H1 (cell line): ENCODE measurements at regions not wholly inside any gene's neighbourhood (a gene's known extent, or its start where the extent isn't known, plus 50 kb on each side); places are given as distances from the start of the nearest gene placed in this dataset.
A peak's percentile ranks its signal among the peaks of the same experiment; 100 is the strongest.

Experiments
- CTCF ChIA-PET: fragments of 300-600 bp; sonication (Branson Sonifier 250); formaldehyde crosslinking; loops from one replicate; lab custom pipeline; 2021; ENCODE audit not compliant: partially characterized antibody; lab: Charles Lee
- POLR2A ChIA-PET: fragments of 300-600 bp; sonication (Branson Sonifier 250); formaldehyde crosslinking; loops from one replicate; lab custom pipeline; 2021; ENCODE audit warnings: inconsistent platforms; ENCODE audit not compliant: partially characterized antibody; lab: Charles Lee
- DNase-seq, 2 experiments: peaks; one replicate each; pipeline versions ENCODE4 v3.0.0 to v3.0.0-alpha.2; 2010 to 2022; ENCODE audit warnings: low spot score in 2 of 2, low read depth in 1 of 2, mixed read lengths in 1 of 2
- FAIRE-seq: peaks from 2 replicates; lab custom pipeline; 2011; peaks lifted over from hg19 to GRCh38; lab: Jason Lieb, UNC
- H2AFZ ChIP-seq: 2 replicates; pipeline ENCODE4 v1.8.1; 2012; ENCODE audit warnings: low read length, inconsistent platforms
- H2AK5ac ChIP-seq: 2 replicates; pipeline ENCODE4 v1.6.1; 2013; ENCODE audit warnings: low read depth, low read length
- H2BK120ac ChIP-seq: replicated peaks from 2 replicates; pipeline ENCODE3; 2013; ENCODE audit warnings: low read depth, low read length, inconsistent platforms
- H2BK12ac ChIP-seq: 2 replicates; pipeline ENCODE4 v1.6.1; 2013; ENCODE audit warnings: low read depth, low read length
- H2BK15ac ChIP-seq: 2 replicates; pipeline ENCODE4 v1.6.1; 2013; ENCODE audit warnings: low read length
- H2BK20ac ChIP-seq: 2 replicates; pipeline ENCODE4 v1.6.1; 2013; ENCODE audit warnings: low read length
- H2BK5ac ChIP-seq: 2 replicates; pipeline ENCODE4 v1.6.1; 2013; ENCODE audit warnings: low read depth, low read length
- H3K14ac ChIP-seq: 2 replicates; pipeline ENCODE4 v1.6.1; 2013; ENCODE audit warnings: inconsistent platforms; ENCODE audit not compliant: insufficient read length
- H3K18ac ChIP-seq: 2 replicates; pipeline ENCODE4 v1.6.1; 2013; ENCODE audit warnings: low read length; ENCODE audit errors: extremely low read depth
- H3K23ac ChIP-seq: 2 replicates; pipeline ENCODE4 v1.6.1; 2013; ENCODE audit warnings: inconsistent platforms; ENCODE audit not compliant: insufficient read length
- H3K23me2 ChIP-seq: 2 replicates; pipeline ENCODE4 v1.6.1; 2013; ENCODE audit warnings: low read depth, low read length
- H3K27ac ChIP-seq: 2 replicates; pipeline ENCODE4 v1.6.1; 2011; ENCODE audit warnings: low read depth, low read length, inconsistent platforms
- H3K27me3 ChIP-seq, 4 experiments: replicated peaks in 1 of 4; 1 replicate in 1 of 4; 2 replicates in 3 of 4; pipeline versions ENCODE4 v1.6.1 to v1.8.1; 2011 to 2013; ENCODE audit warnings: low read length in 3 of 4, mild to moderate bottlenecking in 3 of 4, inconsistent platforms in 2 of 4, mixed read lengths in 2 of 4, moderate library complexity in 1 of 4; ENCODE audit not compliant: control insufficient read depth in 3 of 4, insufficient read depth in 3 of 4; ENCODE audit errors: extremely low read depth in 1 of 4
- H3K36me3 ChIP-seq, 4 experiments: 2 replicates each; pipeline versions ENCODE4 v1.6.1 to v1.8.1; 2011 to 2013; ENCODE audit warnings: mild to moderate bottlenecking in 4 of 4, low read length in 3 of 4, moderate library complexity in 2 of 4, control low read depth in 1 of 4, inconsistent platforms in 1 of 4; ENCODE audit not compliant: insufficient read depth in 4 of 4, control insufficient read depth in 2 of 4
- H3K4ac ChIP-seq: replicated peaks from 2 replicates; pipeline ENCODE3; 2013; ENCODE audit warnings: low read length, low read depth, mixed read lengths, inconsistent platforms; ENCODE audit not compliant: insufficient read length
- H3K4me1 ChIP-seq, 4 experiments: replicated peaks in 1 of 4; 1 replicate in 1 of 4; 2 replicates in 3 of 4; pipeline versions ENCODE4 v1.6.1 to v1.8.1; 2011 to 2013; ENCODE audit warnings: low read length in 3 of 4, inconsistent platforms in 2 of 4, mixed read lengths in 1 of 4; ENCODE audit not compliant: insufficient read depth in 4 of 4, control insufficient read depth in 3 of 4
- H3K4me2 ChIP-seq, 2 experiments: 2 replicates each; pipeline versions ENCODE4 v1.6.1 to v1.8.1; 2011 to 2013; ENCODE audit warnings: low read depth in 2 of 2, low read length in 2 of 2, control low read depth in 1 of 2, inconsistent platforms in 1 of 2, mild to moderate bottlenecking in 1 of 2; ENCODE audit not compliant: insufficient read depth in 1 of 2
- H3K4me3 ChIP-seq, 4 experiments: fragments of 200-600, 300-600 bp in 1 of 4; sonication (generic), shearing (Covaris generic), sonication (Bioruptor Twin) in 1 of 4; 2 replicates each; pipeline versions ENCODE4 v1.5.1 to v1.8.1; 2011 to 2016; ENCODE audit warnings: low read length in 4 of 4, low read depth in 3 of 4, control low read depth in 2 of 4, inconsistent platforms in 2 of 4, mild to moderate bottlenecking in 2 of 4, mixed read lengths in 1 of 4, moderate library complexity in 1 of 4; ENCODE audit not compliant: insufficient read depth in 2 of 4; ENCODE audit errors: extremely low read depth in 1 of 4
- H3K56ac ChIP-seq: replicated peaks from 2 replicates; pipeline ENCODE3; 2013; ENCODE audit warnings: low read depth, mild to moderate bottlenecking, mixed read lengths, low read length, inconsistent platforms; ENCODE audit not compliant: insufficient read length
- H3K79me1 ChIP-seq: 2 replicates; pipeline ENCODE4 v1.6.1; 2013; ENCODE audit warnings: low read depth, low read length, control low read depth
- H3K79me2 ChIP-seq, 2 experiments: 2 replicates each; pipeline versions ENCODE4 v1.6.1 to v1.8.1; 2012 to 2013; ENCODE audit warnings: low read length in 2 of 2, mild to moderate bottlenecking in 2 of 2, inconsistent platforms in 1 of 2; ENCODE audit not compliant: insufficient read depth in 2 of 2, control insufficient read depth in 1 of 2
- H3K9ac ChIP-seq, 4 experiments: replicated peaks in 1 of 4; 1 replicate in 1 of 4; 2 replicates in 3 of 4; pipeline versions ENCODE4 v1.6.1 to v1.8.1; 2011 to 2013; ENCODE audit warnings: low read depth in 3 of 4, low read length in 3 of 4, control low read depth in 2 of 4, mild to moderate bottlenecking in 2 of 4, moderate library complexity in 2 of 4, inconsistent platforms in 1 of 4; ENCODE audit errors: extremely low read depth in 1 of 4
- H3K9me3 ChIP-seq, 2 experiments: 2 replicates each; pipeline versions ENCODE4 v1.6.1 to v1.8.1; 2012 to 2013; ENCODE audit warnings: mild to moderate bottlenecking in 2 of 2, moderate library complexity in 2 of 2, control low read depth in 1 of 2, inconsistent platforms in 1 of 2, low read depth in 1 of 2, low read length in 1 of 2, mixed read lengths in 1 of 2; ENCODE audit not compliant: insufficient read depth in 2 of 2
- H4K20me1 ChIP-seq, 2 experiments: replicated peaks in 1 of 2; 2 replicates each; pipeline versions ENCODE3 to v1.8.1; 2011 to 2013; ENCODE audit warnings: inconsistent platforms in 2 of 2, low read length in 2 of 2, mild to moderate bottlenecking in 1 of 2; ENCODE audit not compliant: insufficient read depth in 2 of 2, control insufficient read depth in 1 of 2
- H4K5ac ChIP-seq: 2 replicates; pipeline ENCODE4 v1.6.1; 2013; ENCODE audit warnings: low read length, low read depth, mixed read lengths, inconsistent platforms; ENCODE audit not compliant: insufficient read length
- H4K8ac ChIP-seq: 2 replicates; pipeline ENCODE4 v1.8.0; 2013; ENCODE audit warnings: mild to moderate bottlenecking, moderate library complexity, low read length, inconsistent platforms; ENCODE audit not compliant: insufficient read depth; ENCODE audit errors: extremely low read depth
- H4K91ac ChIP-seq: replicated peaks from 2 replicates; pipeline ENCODE3; 2013; ENCODE audit warnings: low read length, mixed read lengths, inconsistent platforms; ENCODE audit not compliant: insufficient read length
- POU5F1 ChIP-seq: IDR thresholded peaks from 2 replicates; pipeline ENCODE4 v1.6.1; 2011; ENCODE audit warnings: low read depth, mild to moderate bottlenecking, low read length, moderate library complexity
- SAP30 ChIP-seq: fragments of 300-600 bp; sonication (generic); IDR thresholded peaks from 2 replicates; pipeline ENCODE4 v1.7.1; 2012; ENCODE audit warnings: low read length, moderate library complexity, mild to moderate bottlenecking, inconsistent platforms; ENCODE audit not compliant: insufficient read depth, insufficient replicate concordance
- WGBS, 2 experiments: shearing (Covaris generic) in 1 of 2; methylation state at CpG; one replicate each; pipeline versions ENCODE4 v1.1.6 to v1.1.7; 2013 to 2015; ENCODE audit warnings: low lambda C conversion rate in 2 of 2, mixed read lengths in 2 of 2, inconsistent platforms in 1 of 2, low coverage in 1 of 2, missing lambda C conversion rate in 1 of 2; ENCODE audit not compliant: insufficient replicate concordance in 2 of 2, insufficient coverage in 1 of 2, insufficient read length in 1 of 2; ENCODE audit errors: extremely low coverage in 1 of 2, missing lambda C conversion rate in 1 of 2; 5-methylcytosine and 5-hydroxymethylcytosine counted together

GRCh38 chr2:234291765-234292204 lies 205.1 kb downstream of the ARL4C start:
- no peak overlapping the region for H3K4me2 ChIP-seq
- H2BK12ac ChIP-seq: no peak overlapping the region; the same call in 1 of the 2 replicates
- POLR2A ChIA-PET: no interaction called here
- 89% methylated on average over 5 of the region's 5 CpGs; no CpG with 5 or more reads in 1 of the 2 experiments for WGBS, 2 experiments
- H2BK15ac ChIP-seq: no peak overlapping the region
- no peak for TF ChIP-seq POU5F1
- TF ChIP-seq SAP30: no peak
- no peak overlapping the region for H4K5ac ChIP-seq
- no peak overlapping the region for H3K4ac ChIP-seq
- no peak overlapping the region for H4K91ac ChIP-seq
- H2AFZ ChIP-seq: no peak overlapping the region
- H3K36me3 ChIP-seq: no peaks in the 10 kb centered on the region
- no peaks in the 10 kb centered on the region for H3K79me2 ChIP-seq
- H2BK5ac ChIP-seq: no peak overlapping the region
- H3K4me3 ChIP-seq: no peak overlapping the region
- no peaks in the 10 kb centered on the region for H3K79me1 ChIP-seq
- no peaks in the 10 kb centered on the region for H3K27me3 ChIP-seq
- H3K4me1 ChIP-seq: peaks cover 0 to 2% (median 1%) of the 10 kb centered on the region in 4 experiments; a peak in 4 of 7 replicates
- CTCF ChIA-PET: interaction anchor here (0.7 to 1.4 kb wide), 7 partner anchors 22 to 226 kb away, joined by 3 to 4 read pairs (median 3); no protein-coding TSS in a partner anchor
- no peak overlapping the region for H3K9ac ChIP-seq
- H2BK20ac ChIP-seq: no peak overlapping the region
- no peak for DNase-seq
- no peak overlapping the region for H3K23ac ChIP-seq
- no peak overlapping the region for H3K14ac ChIP-seq
- H3K18ac ChIP-seq: no peak overlapping the region
- H2BK120ac ChIP-seq: no peak overlapping the region
- H4K8ac ChIP-seq: no peak overlapping the region
- FAIRE-seq: no peak
- H3K56ac ChIP-seq: no peak overlapping the region
- no peaks in the 10 kb centered on the region for H4K20me1 ChIP-seq
- no peaks in the 10 kb centered on the region for H3K9me3 ChIP-seq
- no peaks in the 10 kb centered on the region for H3K23me2 ChIP-seq
- no peak overlapping the region for H3K27ac ChIP-seq
- 0 out of 2 replicates have a peak overlapping the region, but pooled peaks have one; percentile 24 for H2AK5ac ChIP-seq
